MV-4-11 (cell line): ENCODE measurements at regions not wholly inside any gene's neighbourhood (a gene's known extent, or its start where the extent isn't known, plus 50 kb on each side); places are given as distances from the start of the nearest gene placed in this dataset.

Experiments
- DNase-seq: peaks from one replicate; lab custom pipeline; 2025; lab: John Stamatoyannopoulos, UW

DNA sequence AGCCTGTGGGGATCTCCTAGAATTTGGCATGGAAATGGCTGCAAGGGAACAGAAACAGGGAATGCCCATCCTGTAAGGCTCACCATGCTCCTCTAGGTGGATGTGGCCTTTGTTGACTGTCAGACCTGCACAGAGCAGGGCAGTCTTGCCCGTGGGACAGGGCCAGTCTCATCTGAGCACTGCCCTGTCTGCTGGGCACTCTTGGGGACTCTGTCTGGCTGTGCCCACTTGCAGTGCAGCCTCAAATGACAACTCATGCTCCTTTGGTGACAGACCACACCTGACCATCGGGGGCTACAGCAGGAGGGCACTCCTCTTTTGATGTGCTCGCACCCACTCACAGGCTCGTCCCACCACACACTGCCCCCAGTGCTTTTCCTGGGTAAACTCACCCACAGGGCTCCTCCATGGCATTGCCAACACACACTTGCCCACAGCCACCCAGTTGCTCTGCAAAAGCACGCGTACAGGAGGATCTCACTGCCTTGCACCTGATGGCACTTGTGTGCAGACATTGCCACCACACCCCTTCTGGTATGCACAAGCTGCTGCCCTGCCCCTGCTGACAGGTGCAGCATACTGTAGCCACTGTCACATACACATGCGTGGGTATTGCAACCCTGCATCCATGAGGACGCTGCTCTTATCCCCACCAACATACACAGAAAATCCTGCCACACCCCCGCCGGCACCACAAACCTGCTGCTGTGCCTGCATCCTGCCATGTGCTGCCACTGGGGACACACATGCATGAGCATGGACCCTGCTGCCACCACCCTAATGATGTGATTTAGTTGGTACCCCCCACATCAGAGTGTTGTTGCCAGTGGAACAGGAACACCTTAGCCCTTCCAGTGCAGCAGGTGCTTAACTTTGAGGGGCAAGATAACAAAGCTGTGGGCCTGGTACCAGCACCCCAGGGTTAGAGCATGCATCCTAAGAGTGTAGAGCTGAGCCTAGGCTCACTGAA, 100.1 kb upstream of the ARHGEF9 start:
- DNase-seq, result no peak

DNA sequence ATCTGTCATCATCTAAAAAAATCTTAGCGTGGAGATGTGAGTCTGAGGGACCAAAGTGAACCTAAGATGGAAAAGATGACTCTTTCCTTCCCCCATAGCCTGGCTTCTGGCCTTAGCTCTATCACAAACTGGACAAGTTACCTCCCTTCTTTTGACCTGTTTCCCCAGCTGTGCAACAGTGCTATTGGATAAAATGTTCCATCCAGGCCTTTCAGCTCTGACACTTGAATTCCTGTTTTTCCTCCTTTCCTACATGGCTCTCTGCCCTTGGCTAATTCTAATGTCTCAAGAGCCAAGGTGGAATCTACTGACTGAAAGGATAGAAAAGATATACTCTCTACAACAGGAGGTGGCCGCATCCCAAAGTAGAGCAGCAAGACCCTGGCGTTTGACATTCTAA, 84.5 kb upstream of the ARHGEF9 start:
- DNase-seq, result no peak

DNA sequence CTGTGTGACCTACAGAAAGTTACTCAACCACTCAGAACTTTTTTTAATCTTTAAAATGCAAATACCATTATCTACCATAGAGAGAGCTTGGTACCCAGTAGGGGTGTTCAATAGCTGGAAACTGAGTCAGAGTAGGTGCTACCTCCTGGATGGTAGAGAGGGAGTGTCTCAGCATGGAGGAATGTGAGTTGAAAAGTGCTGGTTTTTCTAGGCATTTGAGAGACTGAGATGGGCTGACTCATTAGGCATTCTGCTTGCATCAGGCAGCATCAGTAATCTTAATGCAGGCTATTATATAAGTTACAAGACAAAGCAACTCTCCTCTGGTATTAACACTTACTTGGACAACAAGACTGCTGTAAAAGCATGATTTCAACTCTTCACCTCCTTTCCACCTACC, 70.9 kb upstream of the ARHGEF9 start:
- DNase-seq, result no peak

DNA sequence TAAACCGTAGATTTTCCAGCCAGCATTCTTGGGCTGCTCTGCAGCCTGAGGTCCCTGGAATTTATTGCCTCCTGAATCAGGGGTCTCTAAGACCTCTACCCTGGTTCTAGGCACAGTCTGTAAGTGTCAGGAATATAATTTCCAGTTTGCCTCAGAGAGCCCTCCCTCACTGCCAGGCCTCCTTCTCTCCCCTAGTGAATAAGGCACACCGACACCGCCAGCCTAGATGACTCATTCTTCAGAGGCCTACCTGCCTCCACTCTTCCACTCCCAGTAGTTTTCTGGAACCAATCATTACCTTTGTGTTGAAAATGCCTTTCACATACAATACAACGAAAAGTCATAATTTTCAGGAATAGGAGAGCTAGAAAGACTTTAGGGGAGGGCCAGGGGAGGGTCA, 50.3 kb upstream of the ARHGEF9 start:
- DNase-seq, result no peak
